ENCODE measurements at regions not wholly inside any gene's neighbourhood (a gene's known extent, or its start where the extent isn't known, plus 50 kb on each side); places are given as distances from the start of the nearest gene placed in this dataset.

GRCh38 chr12:76611533-76611932 lies 52.0 kb upstream of the OSBPL8 start:
- Mint-ChIP-seq H3K4me3 (ENCODE audit: low read depth) (no peak overlapping the region), H3K27ac (no peak overlapping the region), H3K9me3 (ENCODE audit: low read depth) (no peaks in the 10 kb centered on the region), H3K4me1 (ENCODE audit: low read depth) (no peaks in the 10 kb centered on the region), H3K36me3 (ENCODE audit: insufficient read depth) (no peaks in the 10 kb centered on the region), H3K27me3 (no peaks in the 10 kb centered on the region)
- DNase-seq (ENCODE audit: low spot score, unreplicated experiment): no peak
- TF ChIP-seq CTCF (IDR thresholded peaks at IDR 0.05; ENCODE audit: unreplicated experiment): no peak

- no peaks in the 10 kb centered on the region for H3K27me3 Mint-ChIP-seq
- no peak for DNase-seq (ENCODE audit: low spot score, unreplicated experiment)
- no peaks in the 10 kb centered on the region for H3K9me3 Mint-ChIP-seq (ENCODE audit: low read depth)
- no peak overlapping the region for H3K27ac Mint-ChIP-seq
- peaks cover 7% of the 10 kb centered on the region for H3K4me1 Mint-ChIP-seq (ENCODE audit: low read depth)
- TF ChIP-seq CTCF (IDR thresholded peaks at IDR 0.05; ENCODE audit: unreplicated experiment): no peak
- H3K36me3 Mint-ChIP-seq (ENCODE audit: insufficient read depth): no peaks in the 10 kb centered on the region
- H3K4me3 Mint-ChIP-seq (ENCODE audit: low read depth): no peak overlapping the region
Measured at GRCh38 chr12:76614364-76614763, 54.8 kb upstream of the OSBPL8 start.

DNA sequence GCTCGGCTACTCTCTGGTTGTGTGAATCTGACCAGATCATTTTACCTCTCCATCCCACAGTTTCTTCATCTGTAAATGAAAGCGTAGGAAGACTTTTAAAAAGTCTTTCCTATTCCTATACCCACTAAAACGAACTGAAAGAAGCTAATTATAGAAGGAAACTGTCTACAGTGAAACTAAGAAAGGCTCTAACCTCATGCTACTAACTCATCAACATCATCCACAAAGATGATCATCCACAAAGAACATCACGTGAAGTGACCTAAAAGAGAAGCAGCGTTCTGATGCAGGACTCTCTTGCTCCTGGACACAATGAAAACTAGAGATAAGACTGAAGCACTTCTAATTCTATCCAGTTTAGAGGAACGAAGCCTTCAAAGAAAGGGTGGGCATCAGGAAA lies 58.5 kb upstream of the OSBPL8 start:
- H3K27ac Mint-ChIP-seq: no peak overlapping the region
- H3K4me1 Mint-ChIP-seq (ENCODE audit: low read depth): peaks cover 19% of the 10 kb centered on the region
- no peak for TF ChIP-seq CTCF (IDR thresholded peaks at IDR 0.05; ENCODE audit: unreplicated experiment)
- DNase-seq (ENCODE audit: low spot score, unreplicated experiment): no peak
- no peaks in the 10 kb centered on the region for H3K27me3 Mint-ChIP-seq
- H3K9me3 Mint-ChIP-seq (ENCODE audit: low read depth): no peaks in the 10 kb centered on the region
- no peaks in the 10 kb centered on the region for H3K36me3 Mint-ChIP-seq (ENCODE audit: insufficient read depth)
- H3K4me3 Mint-ChIP-seq (ENCODE audit: low read depth): no peak overlapping the region

DNA sequence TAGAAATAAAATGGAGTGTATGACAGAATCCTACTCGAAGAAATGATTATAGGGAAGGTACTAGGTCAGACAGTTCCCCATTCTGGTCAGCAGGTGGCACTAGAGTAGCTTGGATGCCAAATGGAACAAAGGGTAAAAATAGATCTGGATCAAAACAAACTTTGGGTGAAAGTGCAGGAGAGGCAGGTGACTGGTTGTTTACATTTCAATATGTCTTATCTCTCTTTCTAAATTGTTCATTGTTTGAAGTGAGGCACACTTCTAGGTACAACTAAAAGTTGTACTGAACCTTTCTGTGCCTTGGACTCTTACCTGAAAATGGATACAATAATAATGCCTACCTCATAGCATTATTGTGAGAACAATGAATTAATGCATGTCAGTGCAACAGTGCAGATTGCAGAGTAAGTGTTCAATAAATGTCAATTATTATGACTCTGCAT lies 62.0 kb upstream of the OSBPL8 start:
- Mint-ChIP-seq H3K36me3 (ENCODE audit: insufficient read depth) (no peaks in the 10 kb centered on the region), H3K4me1 (ENCODE audit: low read depth) (peaks cover 19% of the 10 kb centered on the region), H3K9me3 (ENCODE audit: low read depth) (no peaks in the 10 kb centered on the region), H3K4me3 (ENCODE audit: low read depth) (peak overlapping the region; percentile 12), H3K27ac (peak overlapping the region; percentile 26), H3K27me3 (no peaks in the 10 kb centered on the region)
- TF ChIP-seq CTCF (IDR thresholded peaks at IDR 0.05; ENCODE audit: unreplicated experiment): peak; percentile 97
- peak; percentile 49 for DNase-seq (ENCODE audit: low spot score, unreplicated experiment)

DNA sequence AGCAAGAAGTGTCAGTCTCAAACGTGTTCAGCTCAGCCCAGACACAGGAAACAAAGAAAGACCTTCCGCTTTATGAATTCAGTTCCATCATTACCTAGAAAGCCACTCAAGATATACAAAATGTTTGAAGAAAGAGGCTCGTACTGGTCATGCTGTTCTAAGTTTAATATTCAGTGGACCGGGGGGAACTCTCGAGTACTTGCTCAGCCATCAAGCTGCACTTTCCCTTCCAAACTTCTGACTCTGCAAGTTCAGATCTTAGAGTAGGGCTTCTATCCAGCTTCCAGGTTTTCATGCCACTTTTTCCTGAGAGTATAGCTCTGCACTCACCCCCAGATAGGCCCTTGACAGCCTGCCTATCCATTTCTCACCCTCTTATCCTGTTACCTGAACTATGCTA lies 62.8 kb upstream of the OSBPL8 start:
- Mint-ChIP-seq H3K27me3 (no peaks in the 10 kb centered on the region), H3K27ac (peak overlapping the region; percentile 11), H3K4me1 (ENCODE audit: low read depth) (peaks cover 19% of the 10 kb centered on the region), H3K4me3 (ENCODE audit: low read depth) (no peak overlapping the region), H3K9me3 (ENCODE audit: low read depth) (no peaks in the 10 kb centered on the region), H3K36me3 (ENCODE audit: insufficient read depth) (no peaks in the 10 kb centered on the region)
- no peak for DNase-seq (ENCODE audit: low spot score, unreplicated experiment)
- no peak for TF ChIP-seq CTCF (IDR thresholded peaks at IDR 0.05; ENCODE audit: unreplicated experiment)
